ENCODE measurements at regions not wholly inside any gene's neighbourhood (a gene's known extent, or its start where the extent isn't known, plus 50 kb on each side); places are given as distances from the start of the nearest gene placed in this dataset.

- TF ChIP-seq SP1 (CRISPR knock-in tag; conservative IDR thresholded peaks at IDR 0.05) (no peak), ZNF532 (CRISPR knock-in tag; IDR thresholded peaks at IDR 0.05; ENCODE audit: borderline replicate concordance) (no peak), USF1 (CRISPR knock-in tag; IDR thresholded peaks at IDR 0.05) (no peak), ZNF317 (CRISPR knock-in tag; IDR thresholded peaks at IDR 0.05; ENCODE audit: borderline replicate concordance, low read depth) (no peak), MAX (CRISPR knock-in tag; IDR thresholded peaks at IDR 0.05) (no peak), ZNF263 (CRISPR knock-in tag; IDR thresholded peaks at IDR 0.05; ENCODE audit: low read depth) (no peak)
These were observed 317.6 kb upstream of the TGFBR2 start for GRCh38 chr3:30288830-30289229.
